Body of pancreas (tissue), 4 donors: ENCODE measurements at regions not wholly inside any gene's neighbourhood (a gene's known extent, or its start where the extent isn't known, plus 50 kb on each side); places are given as distances from the start of the nearest gene placed in this dataset.

ENCODE experiments used
- CTCF ChIP-seq, 7 experiments: fragments of 450-650 bp in 4 of 7; fragments of 200-600 bp in 3 of 7; sonication (generic) in 3 of 7; IDR thresholded peaks; one replicate each; pipeline ENCODE4 v1.5.1; 2016 to 2019; ENCODE audit warnings: antibody characterized with exemption in 7 of 7
- POLR2A ChIP-seq, 3 donors: fragments of 450-650 bp; IDR thresholded peaks; one replicate each; pipeline ENCODE4 v1.6.1; 2016; ENCODE audit warnings: antibody characterized with exemption in 3 of 3, mild to moderate bottlenecking in 2 of 3

GRCh38 chr10:83283151-83283550, 856.2 kb upstream of the GHITM start:
- no peak for TF ChIP-seq CTCF (IDR thresholded peaks at IDR 0.05)
- TF ChIP-seq POLR2A (IDR thresholded peaks at IDR 0.05) = no peak
